ENCODE measurements at regions not wholly inside any gene's neighbourhood (a gene's known extent, or its start where the extent isn't known, plus 50 kb on each side); places are given as distances from the start of the nearest gene placed in this dataset.
"Not testable (repeated sequence)": the region's sequence is repeated elsewhere in the genome, so short reads cannot be mapped to it uniquely, and the experiment has no call there.

DNA sequence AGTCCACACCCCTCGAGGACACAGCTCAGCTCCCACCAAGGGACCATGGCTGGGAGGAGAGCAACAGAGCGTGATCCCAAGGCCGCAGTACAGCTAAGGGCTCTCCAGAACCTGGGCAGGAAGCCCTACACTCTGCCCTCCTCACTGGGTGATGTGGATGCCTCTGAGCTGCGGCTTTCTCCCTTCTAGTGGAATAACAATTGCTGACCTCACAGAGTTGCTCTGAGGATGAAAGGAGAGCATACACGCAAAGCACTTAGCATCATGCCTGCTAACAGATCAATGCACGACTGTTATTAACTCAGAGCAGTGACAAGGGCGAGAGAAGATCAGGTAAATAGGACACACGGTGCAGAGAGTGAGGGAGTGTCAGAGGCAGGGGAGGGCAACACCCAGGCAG is 74.2 kb downstream of the ZFP36L2 start:
- TF ChIP-seq Cebpa-rat (IDR thresholded peaks at IDR 0.05), result no peak
- H3K4me3 ChIP-seq, result no peak overlapping the region
- H4K20me1 ChIP-seq, result peaks cover 40% of the 10 kb centered on the region; the same call in 1 of the 2 replicates
- peaks cover 18% of the 10 kb centered on the region; the same call in 1 of the 2 replicates for H3K36me3 ChIP-seq
- no peaks in the 10 kb centered on the region for H3K9me3 ChIP-seq
- no peaks in the 10 kb centered on the region for H3K27me3 ChIP-seq
- H3K9ac ChIP-seq, result no peak overlapping the region
- H3K4me2 ChIP-seq, result peak overlapping the region; percentile 62; the same call in 1 of the 2 replicates
- H3K4me1 ChIP-seq, result peaks cover 38% of the 10 kb centered on the region
- no peak overlapping the region for H3K27ac ChIP-seq

DNA sequence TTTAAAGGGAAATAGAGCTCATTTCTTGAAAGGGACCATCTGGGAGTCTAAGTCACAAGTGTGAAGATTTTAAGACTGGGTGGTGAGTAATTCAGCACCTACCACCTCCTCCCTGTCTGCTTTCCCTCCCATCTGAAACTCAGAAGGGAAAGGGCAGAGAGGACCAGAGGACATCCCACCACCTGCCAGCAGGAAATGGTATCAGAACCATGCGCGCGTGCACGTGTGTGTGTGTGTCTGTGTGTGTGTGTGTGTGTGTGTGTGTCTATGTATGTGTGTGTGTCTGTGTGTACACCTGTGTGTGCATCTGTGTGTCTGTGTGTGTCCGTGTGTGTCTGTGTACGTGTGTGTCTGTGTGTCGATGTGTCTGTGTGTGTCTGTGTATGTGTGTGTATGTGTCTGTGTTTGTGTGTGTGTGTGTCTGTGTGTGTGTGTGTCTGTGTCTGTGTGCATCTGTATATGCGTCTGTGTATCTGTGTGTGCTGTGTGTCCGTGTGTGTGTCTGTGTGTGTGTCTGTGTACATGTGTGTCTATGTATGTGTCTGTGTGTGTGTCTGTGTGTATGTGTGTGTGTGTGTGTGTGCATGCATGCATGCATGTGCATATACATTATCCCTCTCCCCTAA is 76.8 kb downstream of the ZFP36L2 start:
- Histone ChIP-seq H3K4me2 (no peak overlapping the region), H3K27me3 (no peaks in the 10 kb centered on the region), H4K20me1 (peaks cover 25% of the 10 kb centered on the region; the same call in 1 of the 2 replicates), H3K27ac (no peak overlapping the region), H3K36me3 (peaks cover 18% of the 10 kb centered on the region; the same call in 1 of the 2 replicates), H3K9ac (no peak overlapping the region), H3K9me3 (no peaks in the 10 kb centered on the region), H3K4me1 (peaks cover 33% of the 10 kb centered on the region), H3K4me3 (no peak overlapping the region)
- no peak for TF ChIP-seq Cebpa-rat (IDR thresholded peaks at IDR 0.05)

DNA sequence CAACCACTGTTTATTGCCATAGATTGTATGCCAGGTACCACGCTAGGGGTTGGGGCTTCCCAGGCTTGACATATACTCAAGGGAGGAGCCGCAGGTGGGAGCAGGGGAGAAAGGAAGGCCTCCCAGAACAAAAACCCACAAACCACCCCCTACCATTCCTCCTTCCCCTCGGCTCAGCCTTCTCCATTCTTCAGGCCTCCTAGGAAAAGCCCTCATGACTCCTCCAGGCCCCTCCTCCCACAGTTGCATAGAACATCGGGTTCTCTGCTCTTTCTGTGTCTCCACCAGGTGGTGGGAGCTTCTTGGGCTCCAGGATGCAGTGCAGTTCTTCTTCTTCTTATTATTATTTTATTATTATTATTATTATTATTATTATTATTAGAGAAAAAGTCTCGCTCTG is 80.3 kb downstream of the ZFP36L2 start:
- H3K9me3 ChIP-seq, result no peaks in the 10 kb centered on the region; the same call in 1 of the 2 replicates
- peaks cover 14% of the 10 kb centered on the region; the same call in 1 of the 2 replicates for H3K4me1 ChIP-seq
- H3K27me3 ChIP-seq, result no peaks in the 10 kb centered on the region
- no peak overlapping the region for H3K27ac ChIP-seq
- TF ChIP-seq Cebpa-rat (IDR thresholded peaks at IDR 0.05), result no peak
- H3K4me3 ChIP-seq, result no peak overlapping the region
- H3K4me2 ChIP-seq, result peak overlapping the region; percentile 12; the same call in 1 of the 2 replicates
- H4K20me1 ChIP-seq, result peaks cover 6% of the 10 kb centered on the region; the same call in 1 of the 2 replicates
- no peak overlapping the region for H3K9ac ChIP-seq
- H3K36me3 ChIP-seq, result peaks cover 8% of the 10 kb centered on the region; the same call in 1 of the 2 replicates

DNA sequence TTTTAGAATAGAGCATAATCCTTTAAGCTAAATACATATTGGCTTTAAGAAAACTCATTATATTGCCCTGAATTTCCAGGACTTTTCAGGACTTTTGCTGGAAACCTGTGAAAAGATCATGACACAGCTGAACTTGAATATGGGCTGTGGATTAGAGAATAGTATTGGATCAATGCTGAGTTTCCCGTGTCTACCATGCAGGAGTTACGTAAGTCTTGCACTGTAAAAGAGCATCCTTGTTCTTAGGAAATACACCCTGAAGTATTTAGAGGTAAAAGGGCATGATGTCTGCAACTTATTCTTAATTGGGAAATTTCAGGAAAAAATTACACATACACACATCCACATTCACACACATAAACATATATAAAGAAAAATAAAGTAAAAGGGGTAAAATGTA is 82.1 kb downstream of the ZFP36L2 start:
- H3K4me1 ChIP-seq, result peaks cover 30% of the 10 kb centered on the region
- no peak overlapping the region for H3K4me2 ChIP-seq
- no peaks in the 10 kb centered on the region; the same call in 1 of the 2 replicates for H4K20me1 ChIP-seq
- H3K36me3 ChIP-seq, result no peaks in the 10 kb centered on the region; the same call in 1 of the 2 replicates
- no peak overlapping the region for H3K4me3 ChIP-seq
- H3K9me3 ChIP-seq, result no peaks in the 10 kb centered on the region; the same call in 1 of the 2 replicates
- H3K9ac ChIP-seq, result no peak overlapping the region
- no peak for TF ChIP-seq Cebpa-rat (IDR thresholded peaks at IDR 0.05)
- H3K27ac ChIP-seq, result no peak overlapping the region
- no peaks in the 10 kb centered on the region for H3K27me3 ChIP-seq

DNA sequence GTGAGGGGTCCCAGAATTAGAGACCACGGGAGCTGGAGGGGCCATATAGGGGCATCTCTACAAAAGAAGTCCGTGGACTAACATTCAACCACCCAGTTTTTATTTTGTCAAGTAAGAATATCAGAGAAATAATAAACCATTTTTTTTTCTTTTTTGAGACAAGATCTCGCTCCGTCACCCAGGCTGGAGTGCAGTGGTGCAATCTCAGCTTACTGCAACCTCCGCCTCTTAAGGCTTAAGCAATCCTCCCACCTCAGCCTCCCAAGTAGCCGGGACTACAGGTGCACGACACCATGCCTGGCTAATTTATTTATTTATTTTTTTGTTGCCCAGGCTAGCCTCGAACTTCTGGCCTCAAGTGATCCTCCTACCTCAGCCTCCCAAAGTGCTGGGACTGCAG is 82.7 kb downstream of the ZFP36L2 start:
- H3K27me3 ChIP-seq, result no peaks in the 10 kb centered on the region
- H3K4me2 ChIP-seq, result no peak overlapping the region
- no peaks in the 10 kb centered on the region; the same call in 1 of the 2 replicates for H3K36me3 ChIP-seq
- H3K4me3 ChIP-seq, result no peak overlapping the region
- no peak overlapping the region for H3K27ac ChIP-seq
- no peaks in the 10 kb centered on the region; the same call in 1 of the 2 replicates for H3K9me3 ChIP-seq
- no peaks in the 10 kb centered on the region for H4K20me1 ChIP-seq
- H3K4me1 ChIP-seq, result peaks cover 35% of the 10 kb centered on the region
- H3K9ac ChIP-seq, result no peak overlapping the region
- TF ChIP-seq Cebpa-rat (IDR thresholded peaks at IDR 0.05), result no peak

DNA sequence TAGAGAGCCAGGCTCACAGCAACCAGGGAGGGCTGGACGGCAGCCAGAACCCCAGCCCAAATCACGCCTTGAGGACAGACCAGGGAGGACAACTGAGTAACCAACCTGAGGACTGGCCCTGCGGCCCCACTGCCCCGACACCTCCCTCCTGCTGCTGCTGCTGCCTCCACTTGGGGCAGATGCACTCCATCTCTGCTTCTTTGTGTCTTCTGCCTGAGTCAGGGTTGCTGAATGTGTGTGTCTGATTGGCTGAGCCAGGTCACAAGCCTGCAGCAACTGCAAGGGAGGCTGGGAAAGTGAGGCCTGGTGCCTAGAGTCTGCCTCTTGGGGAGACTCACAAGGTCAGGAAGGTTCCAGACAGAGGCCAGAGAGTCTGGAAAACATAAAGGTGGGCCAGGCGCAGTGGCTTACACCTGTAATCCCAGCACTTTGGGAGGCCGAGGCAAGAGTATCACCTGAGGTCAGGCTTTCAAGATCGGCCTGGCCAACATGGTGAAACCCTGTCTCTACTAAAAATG is 83.4 kb downstream of the ZFP36L2 start:
- H3K9me3 ChIP-seq, result no peaks in the 10 kb centered on the region; the same call in 1 of the 2 replicates

DNA sequence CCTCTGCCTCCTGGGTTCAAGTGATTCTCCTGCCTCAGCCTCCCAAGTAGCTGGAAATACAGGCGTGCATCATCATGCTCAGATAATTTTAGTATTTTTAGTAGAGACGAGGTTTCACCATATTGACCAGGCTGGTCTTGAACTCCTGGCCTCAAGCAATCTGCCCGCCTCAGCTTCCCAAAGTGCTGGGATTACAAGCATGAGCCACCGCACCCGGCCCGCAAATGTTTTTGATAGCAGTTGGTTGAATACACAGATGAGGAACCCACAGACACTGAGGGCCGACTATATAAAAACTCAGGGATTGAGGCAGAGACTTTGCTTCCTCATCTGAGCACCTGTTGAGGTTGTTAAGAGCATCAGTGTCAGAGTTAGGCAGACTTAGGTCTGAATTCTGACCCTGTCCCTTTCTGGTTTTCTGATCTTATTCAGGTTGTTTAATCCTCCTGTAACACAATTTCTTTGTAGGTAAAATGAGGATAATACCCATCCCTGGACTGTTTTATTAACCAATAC is 84.7 kb downstream of the ZFP36L2 start:
- H3K27ac ChIP-seq, H3K27me3 ChIP-seq, H3K4me3 ChIP-seq, H3K9me3 ChIP-seq, H3K9ac ChIP-seq, H3K36me3 ChIP-seq, H3K4me2 ChIP-seq, H4K20me1 ChIP-seq: not testable (repeated sequence)
- peaks cover 56% of the 10 kb centered on the region for H3K4me1 ChIP-seq

More for the DNA sequence above, 83.4 kb downstream of the ZFP36L2 start:
- Histone ChIP-seq H3K27ac (no peak overlapping the region), H3K27me3 (no peaks in the 10 kb centered on the region), H3K9ac (no peak overlapping the region), H3K4me2 (no peak overlapping the region), H3K36me3 (no peaks in the 10 kb centered on the region; the same call in 1 of the 2 replicates), H4K20me1 (no peaks in the 10 kb centered on the region), H3K4me3 (no peak overlapping the region), H3K4me1 (peaks cover 43% of the 10 kb centered on the region)
- no peak for TF ChIP-seq Cebpa-rat (IDR thresholded peaks at IDR 0.05)

DNA sequence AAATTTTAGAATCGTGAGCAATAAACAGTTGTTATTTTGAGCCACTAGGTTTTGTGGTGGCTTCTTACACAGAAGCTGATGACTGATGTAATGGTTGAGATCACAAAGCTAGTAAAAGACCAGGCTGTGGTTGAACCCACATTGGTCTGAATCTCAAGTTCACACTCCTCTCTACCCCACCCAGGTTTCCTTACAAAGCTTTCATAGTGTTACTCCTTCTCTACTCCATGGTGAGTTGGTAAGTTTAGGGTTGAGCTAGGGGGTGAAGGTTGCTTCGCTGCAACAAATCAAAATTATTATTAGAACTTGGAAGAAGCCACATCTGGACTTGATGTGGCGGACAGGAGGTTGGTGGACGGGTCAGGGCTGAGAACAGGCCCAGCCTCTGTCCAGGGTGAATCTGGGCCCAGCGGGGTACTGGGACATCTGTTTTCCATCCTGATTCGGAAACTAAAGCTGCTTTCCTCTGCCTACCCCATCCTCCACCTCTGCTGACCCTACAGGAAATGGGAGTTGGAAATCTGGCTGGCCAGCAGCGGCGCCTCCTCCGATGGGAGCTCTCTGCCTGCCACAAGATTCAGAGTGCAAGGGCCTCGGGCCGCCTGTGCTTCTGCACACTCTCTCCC is 86.3 kb downstream of the ZFP36L2 start:
- Histone ChIP-seq H4K20me1 (no peaks in the 10 kb centered on the region), H3K27me3 (no peaks in the 10 kb centered on the region), H3K36me3 (no peaks in the 10 kb centered on the region; the same call in 1 of the 2 replicates), H3K4me2 (peak overlapping the region; percentile 76), H3K9ac (no peak overlapping the region), H3K4me1 (peaks cover 65% of the 10 kb centered on the region), H3K4me3 (no peak overlapping the region), H3K27ac (peak overlapping the region; percentile 58), H3K9me3 (no peaks in the 10 kb centered on the region; the same call in 1 of the 2 replicates)
- no peak for TF ChIP-seq Cebpa-rat (IDR thresholded peaks at IDR 0.05)

DNA sequence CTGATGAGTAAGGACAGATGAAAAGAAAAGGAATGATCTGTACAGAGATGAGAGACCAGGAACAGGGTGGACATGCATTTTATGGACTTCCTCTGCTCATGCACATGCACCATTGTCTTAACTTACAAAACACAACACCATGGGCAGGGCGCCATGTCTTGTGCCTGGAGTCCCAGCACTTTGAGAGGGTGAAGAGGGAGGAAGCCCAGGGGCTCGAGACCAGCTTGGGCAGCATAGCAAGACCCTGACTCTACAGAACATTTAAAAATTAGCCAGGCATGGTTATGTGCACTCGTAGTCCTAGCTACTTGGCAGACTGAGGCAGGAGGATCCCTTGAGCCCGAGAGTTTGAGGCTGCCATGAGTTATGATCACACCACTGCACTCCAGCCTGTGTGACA is 86.9 kb downstream of the ZFP36L2 start:
- Histone ChIP-seq H3K4me1 (peaks cover 71% of the 10 kb centered on the region), H3K27ac (0 out of 2 replicates have a peak overlapping the region, but pooled peaks have one; percentile 58), H3K4me2 (peak overlapping the region; percentile 76)

More for the DNA sequence above, 86.9 kb downstream of the ZFP36L2 start:
- H4K20me1 ChIP-seq, result no peaks in the 10 kb centered on the region
- no peaks in the 10 kb centered on the region for H3K27me3 ChIP-seq
- H3K9me3 ChIP-seq, result no peaks in the 10 kb centered on the region; the same call in 1 of the 2 replicates
- H3K4me3 ChIP-seq, result no peak overlapping the region
- TF ChIP-seq Cebpa-rat (IDR thresholded peaks at IDR 0.05), result no peak
- H3K36me3 ChIP-seq, result no peaks in the 10 kb centered on the region; the same call in 1 of the 2 replicates
- no peak overlapping the region for H3K9ac ChIP-seq

Measured in BLaER1 (cell line).